Neural cell (in vitro differentiated cells): ENCODE measurements at regions not wholly inside any gene's neighbourhood (a gene's known extent, or its start where the extent isn't known, plus 50 kb on each side); places are given as distances from the start of the nearest gene placed in this dataset.
"Not testable (repeated sequence)": the region's sequence is repeated elsewhere in the genome, so short reads cannot be mapped to it uniquely, and the experiment has no call there.

Experiments
- H2AFZ ChIP-seq: fragments of 200-600, 300-800 bp; sonication (generic), shearing (Covaris generic); 2 replicates; pipeline ENCODE4 v1.6.0; 2014; ENCODE audit warnings: low read depth, mild to moderate bottlenecking, antibody characterized with exemption, low read length, moderate library complexity
- H3F3A ChIP-seq: fragments of 200-600 bp; shearing (Covaris generic); 2 replicates; pipeline ENCODE4 v1.6.1; 2016; ENCODE audit warnings: mild to moderate bottlenecking, moderate library complexity, mixed read lengths, antibody characterized with exemption, low read length; ENCODE audit not compliant: insufficient read depth, poor library complexity, severe bottlenecking
- H3K27ac ChIP-seq: fragments of 200-600, 300-800 bp; sonication (generic), shearing (Covaris generic); 2 replicates; pipeline ENCODE4 v1.5.1; 2014; ENCODE audit warnings: mild to moderate bottlenecking, low read length, moderate library complexity
- H3K27me3 ChIP-seq: fragments of 300-800, 200-600 bp; sonication (generic), shearing (Covaris generic); 2 replicates; pipeline ENCODE4 v1.6.0; 2014; ENCODE audit warnings: mild to moderate bottlenecking, low read depth, low read length, moderate library complexity; ENCODE audit not compliant: insufficient read depth
- H3K36me3 ChIP-seq: fragments of 300-800, 200-600 bp; sonication (generic), shearing (Covaris generic); 2 replicates; pipeline ENCODE4 v1.5.1; 2014; ENCODE audit warnings: mild to moderate bottlenecking, antibody characterized with exemption, low read length, moderate library complexity; ENCODE audit not compliant: insufficient read depth
- H3K4me2 ChIP-seq: fragments of 300-800, 200-600 bp; sonication (generic), shearing (Covaris generic); 2 replicates; pipeline ENCODE4 v1.6.0; 2014; ENCODE audit warnings: mild to moderate bottlenecking, low read length
- H3K4me3 ChIP-seq: fragments of 300-800, 200-600 bp; sonication (generic), shearing (Covaris generic); 2 replicates; pipeline ENCODE4 v1.5.1; 2014; ENCODE audit warnings: mild to moderate bottlenecking, low read length, moderate library complexity
- H3K79me2 ChIP-seq: fragments of 200-600 bp; shearing (Covaris generic); replicated peaks from 2 replicates; pipeline ENCODE4 v1.6.0; 2014; ENCODE audit warnings: mild to moderate bottlenecking, low read length, moderate library complexity; ENCODE audit not compliant: insufficient read depth
- H3K9ac ChIP-seq: fragments of 300-800, 200-600 bp; sonication (generic), shearing (Covaris generic); 2 replicates; pipeline ENCODE4 v1.6.1; 2016; ENCODE audit warnings: mild to moderate bottlenecking, low read length, mixed read lengths
- H3K9me2 ChIP-seq: fragments of 200-600 bp; shearing (Covaris generic); 2 replicates; pipeline ENCODE4 v1.6.1; 2016; ENCODE audit warnings: mild to moderate bottlenecking, low read length, mixed read lengths; ENCODE audit not compliant: insufficient read depth
- H3K9me3 ChIP-seq: fragments of 200-600, 300-800 bp; sonication (generic), shearing (Covaris generic); 2 replicates; pipeline ENCODE4 v1.6.1; 2016; ENCODE audit warnings: mild to moderate bottlenecking, mixed run types, low read length, moderate library complexity, mixed read lengths
- H4K20me1 ChIP-seq: fragments of 200-600 bp; shearing (Covaris generic); 2 replicates; pipeline ENCODE4 v1.6.1; 2016; ENCODE audit warnings: mild to moderate bottlenecking, mixed run types; ENCODE audit not compliant: insufficient read depth
- CTCF ChIP-seq: fragments of 450-650 bp; IDR thresholded peaks from 2 replicates; pipeline ENCODE4 v1.5.1; 2014; ENCODE audit warnings: antibody characterized with exemption, mild to moderate bottlenecking, moderate library complexity; ENCODE audit not compliant: poor library complexity, severe bottlenecking
- EP300 ChIP-seq: fragments of 450-650 bp; conservative IDR thresholded peaks from 2 replicates; pipeline ENCODE4 v1.6.1; 2014; ENCODE audit warnings: antibody characterized with exemption, mild to moderate bottlenecking, moderate library complexity; ENCODE audit not compliant: poor library complexity, severe bottlenecking
- EZH2 ChIP-seq: fragments of 200-600, 300-800 bp; shearing (Covaris generic), sonication (generic); IDR thresholded peaks from 2 replicates; pipeline ENCODE4 v1.6.1; 2014; ENCODE audit warnings: antibody characterized with exemption, low read length, borderline replicate concordance, mild to moderate bottlenecking; ENCODE audit not compliant: insufficient read depth, poor library complexity, severe bottlenecking
- MXI1 ChIP-seq: fragments of 450-650 bp; conservative IDR thresholded peaks from 2 replicates; pipeline ENCODE4 v1.6.1; 2014; ENCODE audit warnings: antibody characterized with exemption, mild to moderate bottlenecking; ENCODE audit not compliant: poor library complexity, severe bottlenecking
- POLR2AphosphoS5 ChIP-seq: IDR thresholded peaks from 2 replicates; pipeline ENCODE4 v1.6.1; 2012
- RAD21 ChIP-seq: fragments of 450-650 bp; conservative IDR thresholded peaks from 2 replicates; pipeline ENCODE4 v1.6.1; 2014; ENCODE audit warnings: antibody characterized with exemption, mild to moderate bottlenecking, moderate library complexity
- REST ChIP-seq: IDR thresholded peaks from 2 replicates; pipeline ENCODE4 v1.6.1; 2012; ENCODE audit warnings: borderline replicate concordance
- SMC3 ChIP-seq: fragments of 450-650 bp; conservative IDR thresholded peaks from 2 replicates; pipeline ENCODE4 v1.6.1; 2014; ENCODE audit warnings: antibody characterized with exemption, mild to moderate bottlenecking, moderate library complexity; ENCODE audit not compliant: poor library complexity
- TAF1 ChIP-seq: IDR thresholded peaks from 2 replicates; pipeline ENCODE4 v1.6.1; 2012; ENCODE audit warnings: low read depth

- TF ChIP-seq MXI1 (no peak), POLR2AphosphoS5 (no peak), EP300 (no peak), EZH2 (no peak), RAD21 (no peak), TAF1 (no peak)
- H3K4me2 ChIP-seq = no peak overlapping the region
- no peaks in the 10 kb centered on the region for H3F3A ChIP-seq
- no peak overlapping the region for H3K27ac ChIP-seq
- H3K9me3 ChIP-seq = no peaks in the 10 kb centered on the region
- no peaks in the 10 kb centered on the region for H3K9me2 ChIP-seq
- no peaks in the 10 kb centered on the region for H3K36me3 ChIP-seq
- no peaks in the 10 kb centered on the region for H4K20me1 ChIP-seq
- H3K27me3 ChIP-seq = no peaks in the 10 kb centered on the region
- H3K9ac ChIP-seq = no peak overlapping the region
- H2AFZ ChIP-seq = no peak overlapping the region
- H3K79me2 ChIP-seq = no peaks in the 10 kb centered on the region
- H3K4me3 ChIP-seq = no peak overlapping the region
Measured at GRCh38 chr10:120794390-120794789, 56.8 kb upstream of the WDR11 start.

GRCh38 chr10:120798276-120798675, 52.9 kb upstream of the WDR11 start:
- H3K4me3 ChIP-seq, H3K9me3 ChIP-seq, H3K27me3 ChIP-seq, H3F3A ChIP-seq, H3K9ac ChIP-seq, H3K4me2 ChIP-seq, H4K20me1 ChIP-seq, H3K79me2 ChIP-seq, H2AFZ ChIP-seq, H3K36me3 ChIP-seq, H3K9me2 ChIP-seq, H3K27ac ChIP-seq: not testable (repeated sequence)

GRCh38 chr10:120799849-120800248, 51.3 kb upstream of the WDR11 start:
- H3K9me3 ChIP-seq = no peaks in the 10 kb centered on the region
- H4K20me1 ChIP-seq = no peaks in the 10 kb centered on the region
- no peaks in the 10 kb centered on the region for H3K9me2 ChIP-seq
- H3K79me2 ChIP-seq = no peaks in the 10 kb centered on the region
- H3K4me3 ChIP-seq = no peak overlapping the region
- H3K9ac ChIP-seq = no peak overlapping the region
- no peak overlapping the region for H3K4me2 ChIP-seq
- no peaks in the 10 kb centered on the region for H3K27me3 ChIP-seq
- H3K36me3 ChIP-seq = no peaks in the 10 kb centered on the region
- no peak overlapping the region for H2AFZ ChIP-seq
- H3F3A ChIP-seq = no peaks in the 10 kb centered on the region
- TF ChIP-seq CTCF = no peak
- TF ChIP-seq POLR2AphosphoS5 = no peak
- no peak for TF ChIP-seq TAF1
- TF ChIP-seq EP300 = no peak
- no peak overlapping the region for H3K27ac ChIP-seq

GRCh38 chr10:120800528-120801323, 50.4 kb upstream of the WDR11 start:
- Histone ChIP-seq H3K27ac (no peak overlapping the region), H3K79me2 (no peaks in the 10 kb centered on the region), H3K27me3 (no peaks in the 10 kb centered on the region), H3K4me2 (no peak overlapping the region), H3K4me3 (no peak overlapping the region), H3K9ac (no peak overlapping the region), H3F3A (no peaks in the 10 kb centered on the region), H2AFZ (no peak overlapping the region), H3K9me3 (no peaks in the 10 kb centered on the region), H3K9me2 (no peaks in the 10 kb centered on the region), H4K20me1 (no peaks in the 10 kb centered on the region), H3K36me3 (no peaks in the 10 kb centered on the region)
- TF ChIP-seq EP300 = no peak
- TF ChIP-seq SMC3 = no peak
- no peak for TF ChIP-seq RAD21
- TF ChIP-seq POLR2AphosphoS5 = no peak
- TF ChIP-seq REST = no peak
